Transverse colon (tissue), 4 donors: ENCODE measurements at regions not wholly inside any gene's neighbourhood (a gene's known extent, or its start where the extent isn't known, plus 50 kb on each side); places are given as distances from the start of the nearest gene placed in this dataset.

Experiments
- CTCF ChIP-seq, 5 experiments: fragments of 200-600 bp in 3 of 5; fragments of 450-650 bp in 2 of 5; sonication (generic) in 3 of 5; IDR thresholded peaks; 1 replicate in 2 of 5; 2 replicates in 3 of 5; pipeline ENCODE4 v1.5.1; 2016 to 2017; ENCODE audit warnings: antibody characterized with exemption in 5 of 5, inconsistent platforms in 3 of 5, mild to moderate bottlenecking in 2 of 5, moderate library complexity in 1 of 5
- POLR2AphosphoS5 ChIP-seq, 3 donors: sonication (generic); formaldehyde crosslinking; IDR thresholded peaks; one replicate each; pipeline ENCODE4 v1.6.1; 2016; ENCODE audit warnings: antibody characterized with exemption in 3 of 3

- no peak for TF ChIP-seq POLR2AphosphoS5 (IDR thresholded peaks at IDR 0.05)
- no peak for TF ChIP-seq CTCF (IDR thresholded peaks at IDR 0.05)
These were observed 917.7 kb downstream of the MCTP2 start for GRCh38 chr15:95149036-95149435.
